ENCODE measurements at regions not wholly inside any gene's neighbourhood (a gene's known extent, or its start where the extent isn't known, plus 50 kb on each side); places are given as distances from the start of the nearest gene placed in this dataset.
A peak's percentile ranks its signal among the peaks of the same experiment; 100 is the strongest.

- no peak for TF ChIP-seq CTCF (IDR thresholded peaks at IDR 0.05; ENCODE audit: low read depth, low read length)
- DNase-seq = no peak
- no peak overlapping the region for H3K27ac ChIP-seq
These were observed 159.2 kb downstream of the ARRDC3 start for GRCh38 chr5:91223886-91224285.

GRCh38 chr5:91222482-91222881 is 160.6 kb downstream of the ARRDC3 start:
- Histone ChIP-seq H3K27me3 (ENCODE audit: insufficient read depth, low read depth, severe bottlenecking) (no peaks in the 10 kb centered on the region), H3K36me3 (no peaks in the 10 kb centered on the region), H3K27ac (no peak overlapping the region), H3K9me3 (ENCODE audit: severe bottlenecking) (no peaks in the 10 kb centered on the region), H3K4me3 (ENCODE audit: low read depth, low read length) (no peak overlapping the region)
- DNase-seq = no peak
- TF ChIP-seq CTCF (IDR thresholded peaks at IDR 0.05; ENCODE audit: low read depth, low read length) = no peak

More at GRCh38 chr5:91223886-91224285, 159.2 kb downstream of the ARRDC3 start:
- Histone ChIP-seq H3K27me3 (ENCODE audit: insufficient read depth, low read depth, severe bottlenecking) (no peaks in the 10 kb centered on the region), H3K4me3 (ENCODE audit: low read depth, low read length) (no peak overlapping the region), H3K9me3 (ENCODE audit: severe bottlenecking) (no peaks in the 10 kb centered on the region), H3K36me3 (no peaks in the 10 kb centered on the region)

- no peaks in the 10 kb centered on the region for H3K9me3 ChIP-seq (ENCODE audit: severe bottlenecking)
- TF ChIP-seq CTCF (IDR thresholded peaks at IDR 0.05; ENCODE audit: low read depth, low read length) = no peak
These were observed 161.2 kb downstream of the ARRDC3 start for GRCh38 chr5:91221917-91222316.

GRCh38 chr5:91219803-91220371 is 163.2 kb downstream of the ARRDC3 start:
- Histone ChIP-seq H3K27me3 (ENCODE audit: insufficient read depth, low read depth, severe bottlenecking) (no peaks in the 10 kb centered on the region), H3K27ac (no peak overlapping the region), H3K9me3 (ENCODE audit: severe bottlenecking) (no peaks in the 10 kb centered on the region), H3K36me3 (no peaks in the 10 kb centered on the region), H3K4me3 (ENCODE audit: low read depth, low read length) (no peak overlapping the region)
- TF ChIP-seq CTCF (IDR thresholded peaks at IDR 0.05; ENCODE audit: low read depth, low read length) = peak; percentile 46
- peak; percentile 24 for DNase-seq

More at GRCh38 chr5:91221917-91222316, 161.2 kb downstream of the ARRDC3 start:
- Histone ChIP-seq H3K4me3 (ENCODE audit: low read depth, low read length) (no peak overlapping the region), H3K36me3 (no peaks in the 10 kb centered on the region), H3K27me3 (ENCODE audit: insufficient read depth, low read depth, severe bottlenecking) (no peaks in the 10 kb centered on the region), H3K27ac (no peak overlapping the region)
- DNase-seq = no peak

- no peak for DNase-seq
- no peaks in the 10 kb centered on the region for H3K36me3 ChIP-seq
- H3K27me3 ChIP-seq (ENCODE audit: insufficient read depth, low read depth, severe bottlenecking) = no peaks in the 10 kb centered on the region
- TF ChIP-seq CTCF (IDR thresholded peaks at IDR 0.05; ENCODE audit: low read depth, low read length) = no peak
- no peak overlapping the region for H3K4me3 ChIP-seq (ENCODE audit: low read depth, low read length)
- no peak overlapping the region for H3K27ac ChIP-seq
- no peaks in the 10 kb centered on the region for H3K9me3 ChIP-seq (ENCODE audit: severe bottlenecking)
These were observed 163.9 kb downstream of the ARRDC3 start for GRCh38 chr5:91219091-91219802.

Measured in WERI-Rb-1 (cell line).